H1 (cell line): ENCODE measurements at regions not wholly inside any gene's neighbourhood (a gene's known extent, or its start where the extent isn't known, plus 50 kb on each side); places are given as distances from the start of the nearest gene placed in this dataset.

ENCODE experiments used
- CTCF ChIA-PET: fragments of 300-600 bp; sonication (Branson Sonifier 250); formaldehyde crosslinking; loops from one replicate; lab custom pipeline; 2021; ENCODE audit not compliant: partially characterized antibody; lab: Charles Lee
- POLR2A ChIA-PET: fragments of 300-600 bp; sonication (Branson Sonifier 250); formaldehyde crosslinking; loops from one replicate; lab custom pipeline; 2021; ENCODE audit warnings: inconsistent platforms; ENCODE audit not compliant: partially characterized antibody; lab: Charles Lee
- DNase-seq, 2 experiments: peaks; one replicate each; pipeline versions ENCODE4 v3.0.0 to v3.0.0-alpha.2; 2010 to 2022; ENCODE audit warnings: low spot score in 2 of 2, low read depth in 1 of 2, mixed read lengths in 1 of 2
- FAIRE-seq: peaks from 2 replicates; lab custom pipeline; 2011; peaks lifted over from hg19 to GRCh38; lab: Jason Lieb, UNC
- H2AFZ ChIP-seq: 2 replicates; pipeline ENCODE4 v1.8.1; 2012; ENCODE audit warnings: low read length, inconsistent platforms
- H2AK5ac ChIP-seq: 2 replicates; pipeline ENCODE4 v1.6.1; 2013; ENCODE audit warnings: low read depth, low read length
- H2BK120ac ChIP-seq: replicated peaks from 2 replicates; pipeline ENCODE3; 2013; ENCODE audit warnings: low read depth, low read length, inconsistent platforms
- H2BK12ac ChIP-seq: 2 replicates; pipeline ENCODE4 v1.6.1; 2013; ENCODE audit warnings: low read depth, low read length
- H2BK15ac ChIP-seq: 2 replicates; pipeline ENCODE4 v1.6.1; 2013; ENCODE audit warnings: low read length
- H2BK20ac ChIP-seq: 2 replicates; pipeline ENCODE4 v1.6.1; 2013; ENCODE audit warnings: low read length
- H2BK5ac ChIP-seq: 2 replicates; pipeline ENCODE4 v1.6.1; 2013; ENCODE audit warnings: low read depth, low read length
- H3K14ac ChIP-seq: 2 replicates; pipeline ENCODE4 v1.6.1; 2013; ENCODE audit warnings: inconsistent platforms; ENCODE audit not compliant: insufficient read length
- H3K18ac ChIP-seq: 2 replicates; pipeline ENCODE4 v1.6.1; 2013; ENCODE audit warnings: low read length; ENCODE audit errors: extremely low read depth
- H3K23ac ChIP-seq: 2 replicates; pipeline ENCODE4 v1.6.1; 2013; ENCODE audit warnings: inconsistent platforms; ENCODE audit not compliant: insufficient read length
- H3K23me2 ChIP-seq: 2 replicates; pipeline ENCODE4 v1.6.1; 2013; ENCODE audit warnings: low read depth, low read length
- H3K27ac ChIP-seq: 2 replicates; pipeline ENCODE4 v1.6.1; 2011; ENCODE audit warnings: low read depth, low read length, inconsistent platforms
- H3K27me3 ChIP-seq, 4 experiments: replicated peaks in 1 of 4; 1 replicate in 1 of 4; 2 replicates in 3 of 4; pipeline versions ENCODE4 v1.6.1 to v1.8.1; 2011 to 2013; ENCODE audit warnings: low read length in 3 of 4, mild to moderate bottlenecking in 3 of 4, inconsistent platforms in 2 of 4, mixed read lengths in 2 of 4, moderate library complexity in 1 of 4; ENCODE audit not compliant: control insufficient read depth in 3 of 4, insufficient read depth in 3 of 4; ENCODE audit errors: extremely low read depth in 1 of 4
- H3K36me3 ChIP-seq, 4 experiments: 2 replicates each; pipeline versions ENCODE4 v1.6.1 to v1.8.1; 2011 to 2013; ENCODE audit warnings: mild to moderate bottlenecking in 4 of 4, low read length in 3 of 4, moderate library complexity in 2 of 4, control low read depth in 1 of 4, inconsistent platforms in 1 of 4; ENCODE audit not compliant: insufficient read depth in 4 of 4, control insufficient read depth in 2 of 4
- H3K4ac ChIP-seq: replicated peaks from 2 replicates; pipeline ENCODE3; 2013; ENCODE audit warnings: low read length, low read depth, mixed read lengths, inconsistent platforms; ENCODE audit not compliant: insufficient read length
- H3K4me1 ChIP-seq, 4 experiments: replicated peaks in 1 of 4; 1 replicate in 1 of 4; 2 replicates in 3 of 4; pipeline versions ENCODE4 v1.6.1 to v1.8.1; 2011 to 2013; ENCODE audit warnings: low read length in 3 of 4, inconsistent platforms in 2 of 4, mixed read lengths in 1 of 4; ENCODE audit not compliant: insufficient read depth in 4 of 4, control insufficient read depth in 3 of 4
- H3K4me2 ChIP-seq, 2 experiments: 2 replicates each; pipeline versions ENCODE4 v1.6.1 to v1.8.1; 2011 to 2013; ENCODE audit warnings: low read depth in 2 of 2, low read length in 2 of 2, control low read depth in 1 of 2, inconsistent platforms in 1 of 2, mild to moderate bottlenecking in 1 of 2; ENCODE audit not compliant: insufficient read depth in 1 of 2
- H3K4me3 ChIP-seq, 4 experiments: fragments of 200-600, 300-600 bp in 1 of 4; sonication (generic), shearing (Covaris generic), sonication (Bioruptor Twin) in 1 of 4; 2 replicates each; pipeline versions ENCODE4 v1.5.1 to v1.8.1; 2011 to 2016; ENCODE audit warnings: low read length in 4 of 4, low read depth in 3 of 4, control low read depth in 2 of 4, inconsistent platforms in 2 of 4, mild to moderate bottlenecking in 2 of 4, mixed read lengths in 1 of 4, moderate library complexity in 1 of 4; ENCODE audit not compliant: insufficient read depth in 2 of 4; ENCODE audit errors: extremely low read depth in 1 of 4
- H3K56ac ChIP-seq: replicated peaks from 2 replicates; pipeline ENCODE3; 2013; ENCODE audit warnings: low read depth, mild to moderate bottlenecking, mixed read lengths, low read length, inconsistent platforms; ENCODE audit not compliant: insufficient read length
- H3K79me1 ChIP-seq: 2 replicates; pipeline ENCODE4 v1.6.1; 2013; ENCODE audit warnings: low read depth, low read length, control low read depth
- H3K79me2 ChIP-seq, 2 experiments: 2 replicates each; pipeline versions ENCODE4 v1.6.1 to v1.8.1; 2012 to 2013; ENCODE audit warnings: low read length in 2 of 2, mild to moderate bottlenecking in 2 of 2, inconsistent platforms in 1 of 2; ENCODE audit not compliant: insufficient read depth in 2 of 2, control insufficient read depth in 1 of 2
- H3K9ac ChIP-seq, 4 experiments: replicated peaks in 1 of 4; 1 replicate in 1 of 4; 2 replicates in 3 of 4; pipeline versions ENCODE4 v1.6.1 to v1.8.1; 2011 to 2013; ENCODE audit warnings: low read depth in 3 of 4, low read length in 3 of 4, control low read depth in 2 of 4, mild to moderate bottlenecking in 2 of 4, moderate library complexity in 2 of 4, inconsistent platforms in 1 of 4; ENCODE audit errors: extremely low read depth in 1 of 4
- H3K9me3 ChIP-seq, 2 experiments: 2 replicates each; pipeline versions ENCODE4 v1.6.1 to v1.8.1; 2012 to 2013; ENCODE audit warnings: mild to moderate bottlenecking in 2 of 2, moderate library complexity in 2 of 2, control low read depth in 1 of 2, inconsistent platforms in 1 of 2, low read depth in 1 of 2, low read length in 1 of 2, mixed read lengths in 1 of 2; ENCODE audit not compliant: insufficient read depth in 2 of 2
- H4K20me1 ChIP-seq, 2 experiments: replicated peaks in 1 of 2; 2 replicates each; pipeline versions ENCODE3 to v1.8.1; 2011 to 2013; ENCODE audit warnings: inconsistent platforms in 2 of 2, low read length in 2 of 2, mild to moderate bottlenecking in 1 of 2; ENCODE audit not compliant: insufficient read depth in 2 of 2, control insufficient read depth in 1 of 2
- H4K5ac ChIP-seq: 2 replicates; pipeline ENCODE4 v1.6.1; 2013; ENCODE audit warnings: low read length, low read depth, mixed read lengths, inconsistent platforms; ENCODE audit not compliant: insufficient read length
- H4K8ac ChIP-seq: 2 replicates; pipeline ENCODE4 v1.8.0; 2013; ENCODE audit warnings: mild to moderate bottlenecking, moderate library complexity, low read length, inconsistent platforms; ENCODE audit not compliant: insufficient read depth; ENCODE audit errors: extremely low read depth
- H4K91ac ChIP-seq: replicated peaks from 2 replicates; pipeline ENCODE3; 2013; ENCODE audit warnings: low read length, mixed read lengths, inconsistent platforms; ENCODE audit not compliant: insufficient read length
- CHD1 ChIP-seq: IDR thresholded peaks from 2 replicates; pipeline ENCODE4 v1.6.1; 2012; ENCODE audit warnings: low read depth, low read length, improper control_type of control experiment
- EP300 ChIP-seq, 2 experiments: IDR thresholded peaks; 1 replicate in 1 of 2; 2 replicates in 1 of 2; pipeline ENCODE4 v1.6.1; 2011 to 2012; ENCODE audit warnings: low read depth in 2 of 2, low read length in 2 of 2, mild to moderate bottlenecking in 2 of 2, borderline replicate concordance in 1 of 2, inconsistent platforms in 1 of 2, moderate library complexity in 1 of 2
- KDM5A ChIP-seq: fragments of 200-600 bp; IDR thresholded peaks from 2 replicates; pipeline ENCODE4 v1.7.1; 2012; ENCODE audit warnings: mild to moderate bottlenecking, low read length, inconsistent platforms, mixed read lengths
- PHF8 ChIP-seq: fragments of 200-600 bp; sonication (generic); conservative IDR thresholded peaks from 2 replicates; pipeline ENCODE4 v1.7.1; 2012; ENCODE audit warnings: low read depth, mild to moderate bottlenecking, inconsistent platforms, low read length, moderate library complexity
- POLR2AphosphoS5 ChIP-seq: IDR thresholded peaks from 2 replicates; pipeline ENCODE4 v1.6.1; 2011; ENCODE audit warnings: low read depth, low read length
- SIRT6 ChIP-seq: IDR thresholded peaks from one replicate; pipeline ENCODE4 v1.7.1; 2012; ENCODE audit warnings: low read length, inconsistent platforms
- TBP ChIP-seq: IDR thresholded peaks from 2 replicates; pipeline ENCODE4 v1.6.1; 2011; ENCODE audit warnings: low read depth, low read length, improper control_type of control experiment

DNA sequence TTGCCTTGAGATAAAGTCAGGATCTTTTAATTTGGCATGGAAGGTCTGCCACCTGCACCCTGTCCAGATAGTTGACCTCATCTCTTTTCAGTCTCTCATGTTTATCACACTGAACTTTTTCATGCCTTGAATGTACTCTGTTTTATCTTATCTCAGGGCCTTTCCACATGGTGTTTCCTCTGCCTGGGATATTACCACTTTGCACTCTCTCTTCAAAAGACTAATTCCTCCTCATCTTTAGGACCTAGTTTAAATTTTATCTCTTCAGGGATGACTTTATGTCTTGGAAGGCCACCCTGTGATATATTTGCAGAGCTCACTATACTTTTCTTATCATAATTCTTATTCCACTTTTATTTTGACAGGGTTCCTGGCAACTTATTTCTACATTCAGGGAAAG, 150.0 kb downstream of the DNAJB9 start:
- no peak overlapping the region for H4K91ac ChIP-seq
- H2AK5ac ChIP-seq, result no peak overlapping the region
- TF ChIP-seq CHD1 (no peak), EP300 (IDR thresholded peaks at IDR 0.05; ENCODE audit: borderline replicate concordance in 1 of 2, low read depth in 2 of 2, low read length in 2 of 2) (no peak), PHF8 (no peak), TBP (no peak), SIRT6 (no peak), KDM5A (no peak), POLR2AphosphoS5 (no peak)
- peaks cover 0 to 5% (median under 1%) of the 10 kb centered on the region in 4 experiments; a peak in 2 of 7 replicates for H3K4me1 ChIP-seq
- H3K9me3 ChIP-seq, result no peaks in the 10 kb centered on the region
- no peak overlapping the region for H2BK120ac ChIP-seq
- DNase-seq (no peak), FAIRE-seq (no peak)
- no peaks in the 10 kb centered on the region for H3K79me1 ChIP-seq
- H3K4me3 ChIP-seq, result no peak overlapping the region
- H3K36me3 ChIP-seq, result no peaks in the 10 kb centered on the region
- H4K20me1 ChIP-seq, result no peaks in the 10 kb centered on the region
- no peak overlapping the region for H2BK15ac ChIP-seq
- H3K27me3 ChIP-seq, result peaks cover 0 to 1% (median 0%) of the 10 kb centered on the region in 4 experiments; a peak in 1 of 7 replicates
- no peak overlapping the region for H2BK12ac ChIP-seq
- no peak overlapping the region for H2BK5ac ChIP-seq
- H4K5ac ChIP-seq, result no peak overlapping the region
- no peak overlapping the region for H3K23ac ChIP-seq
- ChIA-PET POLR2A (no interaction called here), CTCF (no interaction called here)
- H3K4ac ChIP-seq, result no peak overlapping the region
- H4K8ac ChIP-seq, result no peak overlapping the region
- H3K18ac ChIP-seq, result no peak overlapping the region
- H3K27ac ChIP-seq, result no peak overlapping the region
- no peak overlapping the region for H2AFZ ChIP-seq
- no peak overlapping the region for H2BK20ac ChIP-seq
- H3K79me2 ChIP-seq, result no peaks in the 10 kb centered on the region
- H3K56ac ChIP-seq, result no peak overlapping the region
- no peak overlapping the region for H3K9ac ChIP-seq
- H3K4me2 ChIP-seq, result no peak overlapping the region
- no peak overlapping the region for H3K14ac ChIP-seq
- no peaks in the 10 kb centered on the region; the same call in 1 of the 2 replicates for H3K23me2 ChIP-seq
